22Rv1 (cell line): ENCODE measurements at regions not wholly inside any gene's neighbourhood (a gene's known extent, or its start where the extent isn't known, plus 50 kb on each side); places are given as distances from the start of the nearest gene placed in this dataset.

Experiments used
- H3K27ac ChIP-seq: fragments of 450-650 bp; 2 replicates; pipeline ENCODE4 v1.5.1; 2017
- CTCF ChIP-seq: fragments of 450-650 bp; IDR thresholded peaks from 2 replicates; pipeline ENCODE4 v1.5.1; 2017; ENCODE audit warnings: mild to moderate bottlenecking
- ZFX ChIP-seq: fragments of 450-650 bp; IDR thresholded peaks from 2 replicates; pipeline ENCODE4 v1.6.1; 2017; ENCODE audit warnings: antibody characterized with exemption, borderline replicate concordance

- TF ChIP-seq CTCF (no peak), ZFX (no peak)
- H3K27ac ChIP-seq = no peak overlapping the region
Observed at GRCh38 chr12:75635606-75636444, 124.4 kb upstream of the KRR1 start.

- TF ChIP-seq ZFX = no peak
- no peak for TF ChIP-seq CTCF
- no peak overlapping the region for H3K27ac ChIP-seq
Observed at GRCh38 chr12:75634244-75635222, 123.1 kb upstream of the KRR1 start.

GRCh38 chr12:75633789-75634188 is 122.4 kb upstream of the KRR1 start:
- no peak for TF ChIP-seq CTCF
- TF ChIP-seq ZFX = no peak

DNA sequence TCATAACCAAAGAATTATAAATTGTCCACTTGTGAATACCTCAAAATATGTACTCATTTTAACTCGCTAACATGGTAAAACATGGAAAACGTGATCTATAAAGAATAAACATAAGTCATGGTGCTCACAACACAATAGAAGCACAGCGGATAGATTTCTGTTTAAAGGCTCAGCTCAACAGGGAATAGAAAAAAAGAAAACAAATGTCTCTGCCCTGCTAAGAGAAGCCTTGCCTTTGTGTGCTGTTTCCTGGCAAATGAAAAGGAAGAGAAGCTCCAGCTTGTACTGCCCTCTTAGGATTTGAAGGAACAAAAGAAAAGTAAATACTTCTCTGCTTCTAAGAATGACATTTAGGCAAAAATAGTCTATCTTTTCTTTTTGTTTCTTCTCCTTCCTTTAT is 121.0 kb upstream of the KRR1 start:
- TF ChIP-seq CTCF = no peak
- TF ChIP-seq ZFX = no peak
- no peak overlapping the region for H3K27ac ChIP-seq

More at GRCh38 chr12:75633789-75634188, 122.4 kb upstream of the KRR1 start:
- H3K27ac ChIP-seq = no peak overlapping the region

DNA sequence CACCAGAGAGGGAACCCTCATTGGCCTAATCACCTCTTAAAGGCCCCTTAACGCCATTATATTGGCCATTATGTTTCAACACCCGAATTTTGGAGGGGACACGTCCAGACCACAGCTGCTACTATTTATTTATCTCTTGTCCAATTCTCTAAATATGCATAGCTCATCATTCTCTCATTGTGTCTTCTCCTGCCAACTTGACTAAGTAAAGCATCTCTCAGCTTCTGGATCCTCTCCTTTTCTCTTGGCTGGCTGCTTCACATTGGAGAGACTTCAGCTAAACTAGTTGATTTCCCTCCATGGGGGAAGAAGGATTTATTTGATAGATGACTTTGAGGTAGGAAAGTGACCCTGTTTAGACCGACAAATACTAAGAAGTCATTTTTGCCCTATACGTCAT is 120.4 kb upstream of the KRR1 start:
- TF ChIP-seq ZFX (no peak), CTCF (no peak)
- H3K27ac ChIP-seq = no peak overlapping the region

DNA sequence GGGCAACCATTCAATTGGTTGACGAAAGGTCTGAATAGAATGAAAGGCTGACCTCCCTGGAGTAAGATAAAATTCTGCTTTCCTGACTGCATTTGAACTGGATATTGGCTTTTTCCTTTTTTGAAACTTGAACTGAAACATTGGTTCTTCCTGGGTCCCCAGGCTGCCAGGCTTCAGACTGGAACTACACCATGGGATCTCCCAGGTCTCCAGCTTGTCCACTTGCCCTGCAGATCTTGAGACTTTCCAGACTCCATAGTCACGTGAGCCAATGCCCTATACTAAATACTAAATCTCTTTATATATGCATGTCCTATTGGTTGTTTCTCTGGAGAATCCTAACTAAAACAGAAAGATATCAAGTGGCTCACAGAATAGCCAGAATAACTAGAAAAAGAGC is 118.7 kb upstream of the KRR1 start:
- no peak for TF ChIP-seq ZFX
- no peak for TF ChIP-seq CTCF
- H3K27ac ChIP-seq = no peak overlapping the region
